SK-N-SH treated with all-trans-retinoic acid at 6 μM for 48 hours (cell line): ENCODE measurements at regions not wholly inside any gene's neighbourhood (a gene's known extent, or its start where the extent isn't known, plus 50 kb on each side); places are given as distances from the start of the nearest gene placed in this dataset.

ENCODE experiments used
- POU6F1 ChIP-seq: fragments of 250-450 bp; sonication (Bioruptor Pico); IDR thresholded peaks from 2 replicates; pipeline ENCODE4 v1.8.0; 2021; ENCODE audit warnings: low read depth, mild to moderate bottlenecking, moderate library complexity, borderline replicate concordance
- TOX ChIP-seq: fragments of 250-450 bp; sonication (Bioruptor Pico); IDR thresholded peaks from 2 replicates; pipeline ENCODE4 v1.8.0; 2021; ENCODE audit warnings: mild to moderate bottlenecking, moderate library complexity, borderline replicate concordance
- ZC3H10 ChIP-seq: fragments of 250-450 bp; sonication (Bioruptor Pico); IDR thresholded peaks from 2 replicates; pipeline ENCODE4 v1.5.1; 2021; ENCODE audit warnings: mild to moderate bottlenecking, moderate library complexity
- ZFP30 ChIP-seq: fragments of 450-650 bp; formaldehyde crosslinking; IDR thresholded peaks from 2 replicates; pipeline ENCODE4 v1.5.0; 2022; ENCODE audit warnings: mild to moderate bottlenecking, moderate library complexity
- ZNF70 ChIP-seq: fragments of 450-650 bp; formaldehyde crosslinking; IDR thresholded peaks from 2 replicates; pipeline ENCODE4 v1.5.0; 2020; ENCODE audit warnings: mild to moderate bottlenecking, moderate library complexity
- TF ChIP-seq, protein P1 (sequence below): fragments of 250-450 bp; sonication (Bioruptor Pico); IDR thresholded peaks from 2 replicates; pipeline ENCODE4 v1.8.0; 2020; ENCODE audit warnings: mild to moderate bottlenecking, moderate library complexity, borderline replicate concordance
- TF ChIP-seq, protein P2 (sequence below): fragments of 250-450 bp; sonication (Bioruptor Pico); IDR thresholded peaks from 2 replicates; pipeline ENCODE4 v1.5.1; 2021; ENCODE audit warnings: mild to moderate bottlenecking, moderate library complexity

GRCh38 chr11:109039611-109040010 is 374.7 kb downstream of the DDX10 start:
- TF ChIP-seq, protein P1, sequence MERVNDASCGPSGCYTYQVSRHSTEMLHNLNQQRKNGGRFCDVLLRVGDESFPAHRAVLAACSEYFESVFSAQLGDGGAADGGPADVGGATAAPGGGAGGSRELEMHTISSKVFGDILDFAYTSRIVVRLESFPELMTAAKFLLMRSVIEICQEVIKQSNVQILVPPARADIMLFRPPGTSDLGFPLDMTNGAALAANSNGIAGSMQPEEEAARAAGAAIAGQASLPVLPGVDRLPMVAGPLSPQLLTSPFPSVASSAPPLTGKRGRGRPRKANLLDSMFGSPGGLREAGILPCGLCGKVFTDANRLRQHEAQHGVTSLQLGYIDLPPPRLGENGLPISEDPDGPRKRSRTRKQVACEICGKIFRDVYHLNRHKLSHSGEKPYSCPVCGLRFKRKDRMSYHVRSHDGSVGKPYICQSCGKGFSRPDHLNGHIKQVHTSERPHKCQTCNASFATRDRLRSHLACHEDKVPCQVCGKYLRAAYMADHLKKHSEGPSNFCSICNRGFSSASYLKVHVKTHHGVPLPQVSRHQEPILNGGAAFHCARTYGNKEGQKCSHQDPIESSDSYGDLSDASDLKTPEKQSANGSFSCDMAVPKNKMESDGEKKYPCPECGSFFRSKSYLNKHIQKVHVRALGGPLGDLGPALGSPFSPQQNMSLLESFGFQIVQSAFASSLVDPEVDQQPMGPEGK (CRISPR knock-in tag) = no peak
- TF ChIP-seq ZC3H10 (no peak), POU6F1 (CRISPR knock-in tag) (no peak), ZFP30 (CRISPR knock-in tag) (no peak), ZNF70 (no peak), TOX (no peak)
- TF ChIP-seq, protein P2, sequence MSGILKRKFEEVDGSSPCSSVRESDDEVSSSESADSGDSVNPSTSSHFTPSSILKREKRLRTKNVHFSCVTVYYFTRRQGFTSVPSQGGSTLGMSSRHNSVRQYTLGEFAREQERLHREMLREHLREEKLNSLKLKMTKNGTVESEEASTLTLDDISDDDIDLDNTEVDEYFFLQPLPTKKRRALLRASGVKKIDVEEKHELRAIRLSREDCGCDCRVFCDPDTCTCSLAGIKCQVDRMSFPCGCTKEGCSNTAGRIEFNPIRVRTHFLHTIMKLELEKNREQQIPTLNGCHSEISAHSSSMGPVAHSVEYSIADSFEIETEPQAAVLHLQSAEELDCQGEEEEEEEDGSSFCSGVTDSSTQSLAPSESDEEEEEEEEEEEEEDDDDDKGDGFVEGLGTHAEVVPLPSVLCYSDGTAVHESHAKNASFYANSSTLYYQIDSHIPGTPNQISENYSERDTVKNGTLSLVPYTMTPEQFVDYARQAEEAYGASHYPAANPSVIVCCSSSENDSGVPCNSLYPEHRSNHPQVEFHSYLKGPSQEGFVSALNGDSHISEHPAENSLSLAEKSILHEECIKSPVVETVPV = no peak
